T47D (cell line): ENCODE measurements at regions not wholly inside any gene's neighbourhood (a gene's known extent, or its start where the extent isn't known, plus 50 kb on each side); places are given as distances from the start of the nearest gene placed in this dataset.
"Not testable (repeated sequence)": the region's sequence is repeated elsewhere in the genome, so short reads cannot be mapped to it uniquely, and the experiment has no call there.

Source experiments
- DNase-seq, 2 experiments: peaks; one replicate each; pipeline versions ENCODE4 v3.0.0 to v3.0.0-alpha.2; 2011 to 2012; ENCODE audit warnings: low read depth in 1 of 2, low spot score in 1 of 2
- JUND ChIP-seq: IDR thresholded peaks from 2 replicates; pipeline ENCODE4 v1.6.1; 2012; ENCODE audit warnings: low read depth
- in situ Hi-C: cut with HindIII; loops from 2 replicates; pipeline ENCODE4 v1.10.0; 2016; ENCODE audit warnings: low sequenced_read_pairs, low pct_unique_long_range_greater_than_20kb

- no peak for DNase-seq
Observed at GRCh38 chr6:21772884-21773575, 179.5 kb downstream of the SOX4 start.

GRCh38 chr6:21773576-21773968, 180.0 kb downstream of the SOX4 start:
- TF ChIP-seq JUND: no peak
- in situ Hi-C loops: no loop called here

More at GRCh38 chr6:21772884-21773575, 179.5 kb downstream of the SOX4 start:
- no peak for TF ChIP-seq JUND
- in situ Hi-C loops: no loop called here

DNA sequence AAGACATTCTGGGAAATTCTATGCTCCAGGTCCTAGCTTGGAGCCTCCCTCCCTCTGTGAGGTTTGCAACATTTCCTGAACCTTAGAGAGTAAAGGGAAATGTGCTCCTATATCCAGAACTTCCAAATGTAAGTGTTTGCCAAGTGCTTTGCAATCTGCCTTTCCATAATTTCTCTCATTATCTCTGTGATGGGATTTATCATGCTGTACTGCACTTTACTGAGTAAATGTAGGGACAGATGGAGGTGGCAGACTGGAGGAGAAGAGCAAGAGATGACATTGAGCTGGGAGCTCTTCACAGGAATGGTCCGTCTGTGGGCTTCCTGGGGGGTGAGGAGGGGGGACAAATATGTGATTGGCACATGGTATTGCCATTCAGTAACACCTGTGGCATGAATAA, 184.3 kb downstream of the SOX4 start:
- in situ Hi-C loops: no loop called here
- no peak for DNase-seq
- TF ChIP-seq JUND: no peak

More at GRCh38 chr6:21773576-21773968, 180.0 kb downstream of the SOX4 start:
- DNase-seq: no peak

- no peak for TF ChIP-seq JUND
- in situ Hi-C loops: no loop called here
- DNase-seq: no peak
Observed at GRCh38 chr6:21780141-21780540, 186.6 kb downstream of the SOX4 start.

DNA sequence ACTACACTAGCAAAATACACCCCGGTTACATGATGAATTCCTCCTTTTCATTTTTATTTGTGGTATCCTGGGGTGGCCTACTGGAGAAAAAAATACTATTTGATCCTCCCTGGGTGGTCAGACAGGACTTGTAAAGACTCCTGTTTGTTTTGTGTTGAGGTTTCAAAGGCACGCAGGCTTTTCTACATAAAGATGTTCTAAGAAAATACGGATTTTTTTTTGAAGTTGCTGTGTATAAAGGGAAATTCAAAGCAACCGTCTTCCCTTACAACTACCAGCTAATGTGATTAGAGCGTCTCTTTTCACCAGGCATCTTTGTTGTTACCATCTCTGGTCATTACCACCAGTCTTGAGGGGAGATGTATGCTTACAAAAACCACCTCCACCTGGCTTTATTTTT, 187.1 kb downstream of the SOX4 start:
- in situ Hi-C loops: no loop called here
- no peak for DNase-seq
- no peak for TF ChIP-seq JUND

GRCh38 chr6:21781128-21781527, 187.6 kb downstream of the SOX4 start:
- no peak for DNase-seq
- in situ Hi-C loops: no loop called here
- no peak for TF ChIP-seq JUND

DNA sequence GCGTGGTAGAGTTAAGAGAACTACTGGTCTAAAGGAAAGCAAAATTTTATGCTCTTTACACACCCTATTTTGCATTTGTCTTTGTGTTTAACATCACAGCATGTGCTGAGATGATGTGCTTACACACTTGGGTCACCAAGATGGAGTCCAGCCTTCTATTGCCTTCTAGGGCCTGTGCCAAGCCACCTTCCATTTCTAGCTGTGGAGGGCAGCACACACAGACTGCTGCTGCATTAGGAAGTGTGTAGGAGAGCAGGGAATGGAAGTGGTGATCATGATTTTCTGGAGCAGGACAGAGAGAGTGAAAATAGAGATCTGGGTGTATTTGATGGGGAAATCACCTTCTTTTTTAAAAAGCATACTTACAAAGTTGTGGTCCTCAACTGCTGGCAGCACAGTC, 191.6 kb downstream of the SOX4 start:
- in situ Hi-C loops: no loop called here
- TF ChIP-seq JUND: no peak
- no peak for DNase-seq

- in situ Hi-C loops: no loop called here
- no peak for TF ChIP-seq JUND
- DNase-seq: no peak
Observed at GRCh38 chr6:21791056-21791455, 197.5 kb downstream of the SOX4 start.

- in situ Hi-C loops: no loop called here
- no peak for TF ChIP-seq JUND
- DNase-seq: no peak
Observed at GRCh38 chr6:21791581-21791980, 198.0 kb downstream of the SOX4 start.

- no peak for TF ChIP-seq JUND
- in situ Hi-C loops: no loop called here
- DNase-seq: no peak
Observed at GRCh38 chr6:21792177-21792576, 198.6 kb downstream of the SOX4 start.

DNA sequence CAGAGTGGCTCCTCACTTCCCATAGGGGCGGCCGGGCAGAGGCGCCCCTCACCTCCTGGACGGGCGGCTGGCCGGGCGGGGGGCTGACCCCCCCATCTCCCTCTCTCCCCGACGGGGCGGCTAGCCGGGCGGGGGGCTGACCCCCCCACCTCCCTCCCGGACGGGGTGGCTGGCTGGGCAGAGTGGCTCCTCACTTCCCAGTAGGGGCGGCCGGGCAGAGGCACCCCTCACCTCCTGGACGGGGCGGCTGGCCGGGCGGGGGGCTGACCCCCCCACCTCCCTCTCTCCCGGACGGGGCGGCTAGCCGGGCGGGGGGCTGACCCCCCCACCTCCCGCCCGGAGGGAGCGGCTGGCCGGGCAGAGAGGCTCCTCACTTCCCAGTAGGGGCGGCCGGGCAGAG, 203.4 kb downstream of the SOX4 start:
- in situ Hi-C loops, DNase-seq: not testable (repeated sequence)

DNA sequence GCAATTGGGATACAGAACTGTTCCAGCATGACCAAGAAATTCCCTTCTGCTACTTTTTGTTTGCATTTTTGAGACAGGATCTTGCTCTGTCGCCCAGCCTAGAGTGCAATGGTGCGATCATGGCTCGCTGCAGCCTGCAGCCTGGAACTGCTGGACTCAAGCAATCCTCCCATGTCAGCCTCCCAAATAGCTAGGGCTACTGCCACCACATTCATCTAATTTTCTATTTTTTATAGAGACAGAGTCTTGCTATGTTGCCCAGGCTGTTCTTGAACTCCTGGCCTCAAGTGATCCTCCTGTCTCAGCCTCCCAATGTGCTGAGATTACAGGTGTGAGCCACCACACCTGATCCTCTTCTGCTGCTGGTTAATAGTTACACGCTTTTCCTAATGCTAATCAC, 204.9 kb downstream of the SOX4 start:
- in situ Hi-C loops: no loop called here
- no peak for TF ChIP-seq JUND
- no peak for DNase-seq

DNA sequence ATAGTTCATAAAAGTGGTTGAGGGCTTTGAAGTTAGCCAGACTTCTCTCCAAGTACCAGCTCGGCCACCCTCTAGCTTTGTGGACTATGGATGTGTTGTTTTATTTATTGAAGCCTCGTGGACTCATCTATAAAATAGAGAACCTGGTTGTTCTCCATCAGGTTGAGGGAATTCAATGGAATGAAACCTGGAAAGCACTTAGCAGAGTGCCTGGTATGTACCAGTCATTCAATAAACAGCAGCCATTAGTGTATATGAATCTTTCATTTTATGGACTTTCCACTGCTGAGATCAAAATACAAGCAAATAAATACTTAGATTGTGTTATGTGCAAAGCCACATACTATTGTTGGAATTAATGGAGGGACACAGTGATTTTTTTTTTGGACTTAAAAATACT, 206.8 kb downstream of the SOX4 start:
- DNase-seq: no peak
- in situ Hi-C loops: no loop called here
- no peak for TF ChIP-seq JUND

- no peak for TF ChIP-seq JUND
- in situ Hi-C loops: no loop called here
- DNase-seq: no peak
Observed at GRCh38 chr6:21800948-21801438, 207.4 kb downstream of the SOX4 start.
